Fibroblast of gingiva (primary cell): ENCODE measurements at regions not wholly inside any gene's neighbourhood (a gene's known extent, or its start where the extent isn't known, plus 50 kb on each side); places are given as distances from the start of the nearest gene placed in this dataset.

Source experiments
- DNase-seq: peaks from one replicate; pipeline ENCODE4 v3.0.0-alpha.2; 2011; ENCODE audit warnings: low read depth

DNA sequence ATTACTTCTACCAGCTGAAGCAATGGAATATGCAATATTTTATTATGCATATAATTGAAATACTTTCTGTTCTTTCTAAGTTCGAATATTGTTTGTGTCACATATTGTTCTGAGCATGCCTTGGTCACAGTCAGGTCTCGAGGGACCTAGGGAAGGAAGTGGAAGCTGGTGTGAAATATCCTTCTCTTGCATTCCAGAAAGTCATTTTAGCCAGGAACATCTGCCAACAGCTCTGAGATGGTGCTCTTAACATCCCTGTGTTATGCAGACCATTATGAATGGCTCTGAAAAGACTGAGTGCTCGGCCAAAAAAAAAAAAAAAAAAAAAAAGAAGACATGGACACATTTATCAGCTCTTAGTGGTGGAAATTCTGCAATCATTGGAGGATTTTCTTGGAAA, 132.7 kb upstream of the JAG1 start:
- DNase-seq: peak; percentile 61

GRCh38 chr20:10807013-10807412, 133.2 kb upstream of the JAG1 start:
- no peak for DNase-seq

DNA sequence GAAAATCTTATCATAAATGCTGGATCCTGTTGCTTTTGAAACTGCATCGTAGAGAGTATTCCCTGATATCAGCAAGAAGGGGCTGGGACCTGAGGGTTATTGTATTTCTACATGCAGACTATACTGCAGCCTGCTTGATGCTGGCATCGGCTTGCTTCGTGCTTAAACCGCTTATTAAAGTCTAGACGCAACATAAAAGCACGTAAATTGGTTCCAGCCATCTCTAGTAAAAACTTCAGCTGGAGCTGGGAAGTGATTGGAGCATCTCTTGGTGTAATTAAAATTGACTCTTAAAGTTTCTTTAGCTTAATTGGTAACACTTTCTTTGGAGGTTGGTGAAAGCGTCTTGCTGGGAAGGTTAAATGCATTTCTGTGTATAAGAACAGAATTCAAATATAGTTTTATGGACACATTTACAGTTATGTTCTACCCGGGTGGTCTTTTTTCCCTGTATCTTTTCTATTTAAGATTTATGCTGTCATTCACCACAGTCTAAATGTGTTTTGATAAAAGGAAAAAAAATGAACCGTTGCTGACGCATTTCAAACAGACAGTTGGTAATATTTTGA, 139.0 kb upstream of the JAG1 start:
- no peak for DNase-seq

DNA sequence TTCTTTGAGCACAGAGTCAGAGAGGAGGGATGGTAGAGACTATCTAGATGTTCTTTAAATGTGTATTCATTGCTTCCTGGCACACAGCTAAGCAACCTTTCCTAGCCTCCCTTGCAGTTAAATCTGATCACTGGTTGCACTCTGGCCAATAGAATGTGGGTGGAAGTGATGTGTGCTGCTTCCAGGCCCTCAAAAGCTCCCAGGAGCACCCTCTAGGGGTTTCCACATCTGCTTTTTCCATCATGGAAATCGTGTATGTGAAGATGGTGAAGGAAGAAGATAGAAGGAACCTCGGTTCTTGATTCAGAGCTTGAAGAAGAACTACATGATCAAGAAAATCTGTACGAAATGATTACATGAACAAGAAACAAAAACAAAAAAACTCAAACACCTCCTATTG, 149.8 kb upstream of the JAG1 start:
- no peak for DNase-seq

GRCh38 chr20:10824750-10825500, 151.1 kb upstream of the JAG1 start:
- no peak for DNase-seq

GRCh38 chr20:10826111-10826510, 152.3 kb upstream of the JAG1 start:
- peak; percentile 27 for DNase-seq

DNA sequence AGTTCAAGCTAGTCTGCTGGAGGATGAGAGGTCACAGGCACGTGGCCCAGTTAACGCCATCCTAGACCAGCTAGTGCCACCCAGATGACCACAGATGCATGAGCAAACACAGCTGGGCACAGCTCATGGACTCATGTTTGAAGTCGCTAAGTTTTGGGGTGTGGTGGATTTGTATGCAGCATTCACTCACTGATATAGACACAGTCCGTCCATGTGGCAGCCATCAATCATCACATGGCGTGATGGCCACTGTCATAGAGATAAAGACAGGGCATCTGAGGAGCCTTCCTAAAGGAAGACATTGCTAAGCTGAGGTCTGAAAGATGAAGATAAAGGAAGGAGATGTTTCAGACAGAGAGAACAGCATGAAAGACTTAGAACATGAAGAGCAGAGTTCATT, 154.4 kb upstream of the JAG1 start:
- no peak for DNase-seq

- DNase-seq: no peak
Measured at GRCh38 chr20:10832141-10832540, 158.3 kb upstream of the JAG1 start.

DNA sequence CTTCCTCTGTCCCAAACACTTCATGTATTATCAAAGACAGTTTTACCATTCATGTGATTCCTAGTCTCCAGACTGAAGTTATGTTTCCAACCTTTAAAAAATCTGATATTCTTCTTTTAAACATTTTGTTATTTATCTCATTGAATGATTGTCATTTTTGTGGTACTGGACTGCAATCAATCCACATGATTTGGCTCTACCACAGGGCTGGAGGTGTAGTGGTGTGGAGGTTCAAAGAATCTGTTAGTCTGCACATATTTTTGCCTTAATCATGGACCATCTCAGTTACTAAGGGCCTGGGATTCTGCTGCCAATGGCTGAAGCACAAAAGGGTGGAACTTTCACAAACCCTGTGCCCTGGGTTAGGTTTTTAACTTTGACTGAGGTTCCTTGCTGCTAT, 164.1 kb upstream of the JAG1 start:
- no peak for DNase-seq

- DNase-seq: no peak
Measured at GRCh38 chr20:10842116-10842515, 168.3 kb upstream of the JAG1 start.

GRCh38 chr20:10843146-10843711, 169.4 kb upstream of the JAG1 start:
- no peak for DNase-seq

GRCh38 chr20:10846766-10847165, 173.0 kb upstream of the JAG1 start:
- peak; percentile 52 for DNase-seq

- peak; percentile 90 for DNase-seq
Measured at GRCh38 chr20:10848810-10849370, 175.1 kb upstream of the JAG1 start.

GRCh38 chr20:10853176-10853575, 179.4 kb upstream of the JAG1 start:
- DNase-seq: no peak

- no peak for DNase-seq
Measured at GRCh38 chr20:10853731-10854130, 179.9 kb upstream of the JAG1 start.

DNA sequence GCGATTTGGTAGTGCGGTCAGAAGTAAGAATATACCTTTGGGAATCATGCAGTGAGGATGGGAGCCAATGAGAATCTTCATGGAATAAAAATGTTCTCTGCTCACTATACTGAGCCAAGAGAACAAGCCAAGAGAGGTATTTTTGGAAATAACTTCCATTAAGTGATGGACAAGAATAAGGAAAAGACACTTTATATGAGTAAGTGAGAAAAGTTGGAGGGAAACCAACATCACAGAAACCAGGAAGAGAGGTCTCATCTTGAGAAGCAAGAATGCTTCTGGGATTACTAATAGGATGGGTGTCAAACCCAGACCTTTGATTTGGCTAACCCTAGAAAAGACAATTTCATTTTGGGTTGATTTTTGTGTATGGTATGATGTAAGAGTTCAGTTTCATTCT, 181.2 kb upstream of the JAG1 start:
- DNase-seq: no peak

GRCh38 chr20:10855778-10856177, 182.0 kb upstream of the JAG1 start:
- no peak for DNase-seq

GRCh38 chr20:10856237-10857015, 182.6 kb upstream of the JAG1 start:
- DNase-seq: no peak

DNA sequence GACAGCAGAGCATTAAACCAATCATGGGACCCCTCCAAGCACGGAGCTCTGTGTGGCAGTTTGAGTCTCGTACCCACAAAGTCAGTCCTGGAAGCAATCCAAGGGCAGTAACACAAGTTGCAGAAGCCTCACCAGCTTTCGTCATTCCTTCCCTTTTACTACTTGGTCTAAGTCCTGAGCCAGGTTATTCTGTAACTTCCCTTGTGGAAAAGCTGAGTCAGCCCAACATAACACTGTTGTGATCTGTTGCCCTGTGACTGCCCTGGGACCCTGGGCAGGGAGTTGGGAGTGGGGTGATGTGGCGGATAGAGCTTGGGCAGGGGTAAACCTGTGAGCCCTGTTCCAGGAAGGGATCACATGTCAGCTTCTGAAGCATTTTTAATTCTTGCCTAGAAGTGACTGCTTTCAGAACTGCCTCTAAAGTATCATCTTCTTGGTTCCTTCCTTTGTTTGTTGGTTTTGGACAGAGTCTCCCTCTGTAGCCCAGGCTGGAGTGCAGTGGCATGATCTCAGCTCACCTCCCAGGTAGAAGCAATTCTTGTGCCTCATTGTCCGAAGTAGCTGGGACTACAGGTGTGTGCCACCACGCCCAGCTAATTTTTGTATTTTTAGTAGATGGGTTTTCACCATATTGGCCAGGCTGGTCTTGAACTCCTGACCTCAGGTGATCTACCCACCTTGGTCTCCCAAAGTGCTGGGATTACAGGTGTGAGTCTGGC, 183.7 kb upstream of the JAG1 start:
- DNase-seq: peak; percentile 94

GRCh38 chr20:10861090-10861489, 187.3 kb upstream of the JAG1 start:
- peak; percentile 64 for DNase-seq

- DNase-seq: no peak
Measured at GRCh38 chr20:10861619-10862018, 187.8 kb upstream of the JAG1 start.
